GM23338 (cell line): ENCODE measurements at regions not wholly inside any gene's neighbourhood (a gene's known extent, or its start where the extent isn't known, plus 50 kb on each side); places are given as distances from the start of the nearest gene placed in this dataset.
A peak's percentile ranks its signal among the peaks of the same experiment; 100 is the strongest.

Experiments used
- ATAC-seq: fragments of 200-7000 bp; cut with Tn5 transposase; 3 replicates; pipeline ENCODE4 v1.9.1; 2020
- DNase-seq: peaks from one replicate; pipeline ENCODE4 v3.0.0-alpha.2; 2015; ENCODE audit warnings: low spot score
- H2AFZ ChIP-seq: fragments of 200-600 bp; sonication (generic); 2 replicates; pipeline ENCODE4 v1.8.0; 2016; ENCODE audit warnings: antibody characterized with exemption, mild to moderate bottlenecking, moderate library complexity
- H3F3A ChIP-seq: fragments of 200-600 bp; sonication (generic); replicated peaks from 2 replicates; pipeline ENCODE4 v1.8.0; 2017; ENCODE audit warnings: antibody characterized with exemption, mixed run types, low read depth
- H3K27ac ChIP-seq: fragments of 200-600 bp; sonication (generic); 2 replicates; pipeline ENCODE4 v1.6.1; 2016; ENCODE audit warnings: low read depth
- H3K27me3 ChIP-seq: fragments of 200-600 bp; sonication (generic); 2 replicates; pipeline ENCODE4 v1.8.0; 2016; ENCODE audit warnings: mild to moderate bottlenecking, mixed run types, moderate library complexity; ENCODE audit not compliant: insufficient read depth
- H3K36me3 ChIP-seq: fragments of 200-600 bp; sonication (generic); 2 replicates; pipeline ENCODE4 v1.8.0; 2016; ENCODE audit warnings: mild to moderate bottlenecking; ENCODE audit not compliant: insufficient read depth
- H3K4me1 ChIP-seq: fragments of 200-600 bp; sonication (generic); 2 replicates; pipeline ENCODE4 v1.8.0; 2016; ENCODE audit warnings: mild to moderate bottlenecking, moderate library complexity; ENCODE audit not compliant: insufficient read depth
- H3K4me2 ChIP-seq: fragments of 200-600 bp; sonication (generic); 2 replicates; pipeline ENCODE4 v1.7.1; 2017; ENCODE audit warnings: mixed run types
- H3K4me3 ChIP-seq: fragments of 200-600 bp; sonication (generic); 2 replicates; pipeline ENCODE4 v1.6.1; 2016; ENCODE audit warnings: mixed run types
- H3K79me2 ChIP-seq: fragments of 200-600 bp; sonication (generic); replicated peaks from 2 replicates; pipeline ENCODE4 v1.8.0; 2017; ENCODE audit warnings: mild to moderate bottlenecking; ENCODE audit not compliant: insufficient read depth
- H3K9me2 ChIP-seq: fragments of 200-600 bp; sonication (generic); 2 replicates; pipeline ENCODE4 v1.8.0; 2017; ENCODE audit not compliant: insufficient read depth
- H4K20me1 ChIP-seq: fragments of 200-600 bp; sonication (generic); replicated peaks from 2 replicates; pipeline ENCODE4 v1.8.0; 2017; ENCODE audit warnings: mild to moderate bottlenecking; ENCODE audit not compliant: insufficient read depth
- H3K27ac Mint-ChIP-seq: 2 replicates; pipeline ENCODE4 v1.8.0; 2020; ENCODE audit warnings: inconsistent platforms, mild to moderate bottlenecking, moderate library complexity, mixed read lengths
- H3K27me3 Mint-ChIP-seq: 3 replicates; pipeline ENCODE4 v1.8.0; 2022; ENCODE audit warnings: low read depth, mild to moderate bottlenecking, moderate library complexity, mixed read lengths, inconsistent platforms; ENCODE audit not compliant: insufficient read depth, poor library complexity
- H3K36me3 Mint-ChIP-seq: 3 replicates; pipeline ENCODE4 v1.8.0; 2021; ENCODE audit warnings: low read depth, mild to moderate bottlenecking, inconsistent platforms, moderate library complexity, mixed read lengths
- H3K4me1 Mint-ChIP-seq: 3 replicates; pipeline ENCODE4 v1.8.0; 2020; ENCODE audit warnings: mild to moderate bottlenecking, inconsistent platforms, mixed read lengths
- H3K4me3 Mint-ChIP-seq: 3 replicates; pipeline ENCODE4 v1.8.0; 2021; ENCODE audit warnings: moderate library complexity, mild to moderate bottlenecking, inconsistent platforms, mixed read lengths
- H3K9me3 Mint-ChIP-seq: 3 replicates; pipeline ENCODE4 v1.8.0; 2020; ENCODE audit warnings: moderate library complexity, mild to moderate bottlenecking, inconsistent platforms, mixed read lengths
- CREB1 ChIP-seq: fragments of 250-450 bp; sonication (Bioruptor Pico); IDR thresholded peaks from 2 replicates; pipeline ENCODE4 v1.5.0; 2020; ENCODE audit warnings: low read depth, mild to moderate bottlenecking, moderate library complexity
- CTCF ChIP-seq, 2 experiments: fragments of 200-600 bp in 1 of 2; sonication (generic) in 1 of 2; conservative IDR thresholded peaks; 2 replicates each; pipeline versions ENCODE4 v1.5.1 to v1.6.1; 2016 to 2017; ENCODE audit warnings: antibody characterized with exemption in 2 of 2, low read depth in 2 of 2, mild to moderate bottlenecking in 2 of 2, moderate library complexity in 1 of 2
- ETS1 ChIP-seq: IDR thresholded peaks from 2 replicates; pipeline ENCODE4 v1.6.1; 2016; ENCODE audit warnings: antibody characterized with exemption
- EZH2 ChIP-seq: fragments of 200-600 bp; sonication (generic); IDR thresholded peaks from one replicate; pipeline ENCODE4 v1.8.0; 2017; ENCODE audit warnings: antibody characterized with exemption, mild to moderate bottlenecking, low read depth; ENCODE audit not compliant: unreplicated experiment
- EZH2phosphoT487 ChIP-seq: fragments of 200-600 bp; sonication (generic); IDR thresholded peaks from one replicate; pipeline ENCODE4 v1.8.1; 2018; ENCODE audit warnings: antibody characterized with exemption; ENCODE audit not compliant: unreplicated experiment
- JUNB ChIP-seq: IDR thresholded peaks from one replicate; pipeline ENCODE4 v1.6.1; 2016; ENCODE audit warnings: antibody characterized with exemption; ENCODE audit not compliant: unreplicated experiment
- NANOG ChIP-seq: IDR thresholded peaks from 2 replicates; pipeline ENCODE4 v1.6.1; 2016; ENCODE audit warnings: antibody characterized with exemption, borderline replicate concordance
- POLR2AphosphoS5 ChIP-seq: IDR thresholded peaks from 2 replicates; pipeline ENCODE4 v1.6.1; 2016; ENCODE audit warnings: antibody characterized with exemption, low read depth
- STAT1 ChIP-seq: IDR thresholded peaks from one replicate; pipeline ENCODE4 v1.6.1; 2016; ENCODE audit warnings: antibody characterized with exemption; ENCODE audit not compliant: unreplicated experiment
- ZNF114 ChIP-seq: fragments of 250-450 bp; sonication (Bioruptor Pico); IDR thresholded peaks from 2 replicates; pipeline ENCODE4 v1.5.0; 2020; ENCODE audit warnings: mild to moderate bottlenecking, moderate library complexity
- ZNF331 ChIP-seq: fragments of 250-450 bp; sonication (Bioruptor Pico); IDR thresholded peaks from 2 replicates; pipeline ENCODE4 v1.5.0; 2020; ENCODE audit warnings: low read depth, mild to moderate bottlenecking, moderate library complexity
- TF ChIP-seq, protein P1 (sequence below): fragments of 250-450 bp; sonication (Bioruptor Pico); IDR thresholded peaks from 2 replicates; pipeline ENCODE4 v1.5.0; 2020; ENCODE audit warnings: mild to moderate bottlenecking, moderate library complexity
- TF ChIP-seq, protein P2 (sequence below): IDR thresholded peaks from one replicate; pipeline ENCODE4 v1.6.1; 2018; ENCODE audit warnings: antibody characterized with exemption; ENCODE audit not compliant: unreplicated experiment

DNA sequence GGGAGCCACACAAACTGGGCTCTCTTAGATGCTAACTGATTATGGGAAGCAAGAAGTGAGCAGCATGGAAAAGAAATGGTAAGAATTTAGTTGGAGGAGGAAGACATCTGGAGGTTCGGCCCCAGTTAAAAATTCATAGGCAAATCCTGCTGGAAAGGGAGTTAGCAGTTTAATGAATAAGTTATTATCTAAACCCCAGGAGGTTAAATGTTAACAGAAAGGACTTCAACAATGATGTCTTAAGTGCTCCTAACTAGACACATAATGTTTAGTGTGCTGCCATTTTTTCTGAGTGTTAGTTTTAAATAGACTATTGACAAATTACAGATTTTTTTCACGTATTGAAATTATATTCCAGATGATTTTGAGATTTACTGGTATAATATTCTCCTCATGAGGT is 1265.3 kb upstream of the ADGRL2 start:
- H3K4me3 ChIP-seq: no peak overlapping the region
- ATAC-seq: no peak
- Mint-ChIP-seq H3K36me3 (no peaks in the 10 kb centered on the region), H3K4me1 (peaks cover 53% of the 10 kb centered on the region), H3K27me3 (peaks cover 2% of the 10 kb centered on the region), H3K9me3 (no peaks in the 10 kb centered on the region), H3K4me3 (no peak overlapping the region), H3K27ac (peak overlapping the region; percentile 95)
- no peaks in the 10 kb centered on the region for H3K27me3 ChIP-seq
- no peaks in the 10 kb centered on the region for H3F3A ChIP-seq
- peaks cover 63% of the 10 kb centered on the region for H3K4me1 ChIP-seq
- H3K9me2 ChIP-seq: no peaks in the 10 kb centered on the region
- H2AFZ ChIP-seq: no peak overlapping the region
- H4K20me1 ChIP-seq: no peaks in the 10 kb centered on the region
- no peaks in the 10 kb centered on the region for H3K36me3 ChIP-seq
- no peaks in the 10 kb centered on the region for H3K79me2 ChIP-seq
- TF ChIP-seq CTCF (conservative IDR thresholded peaks at IDR 0.05; ENCODE audit: low read depth in 2 of 2) (no peak), STAT1 (no peak), NANOG (no peak), EZH2 (no peak), ZNF331 (CRISPR knock-in tag) (no peak), ZNF114 (CRISPR knock-in tag) (no peak), POLR2AphosphoS5 (no peak), JUNB (no peak), EZH2phosphoT487 (no peak), ETS1 (no peak), CREB1 (no peak)
- TF ChIP-seq, protein P1, sequence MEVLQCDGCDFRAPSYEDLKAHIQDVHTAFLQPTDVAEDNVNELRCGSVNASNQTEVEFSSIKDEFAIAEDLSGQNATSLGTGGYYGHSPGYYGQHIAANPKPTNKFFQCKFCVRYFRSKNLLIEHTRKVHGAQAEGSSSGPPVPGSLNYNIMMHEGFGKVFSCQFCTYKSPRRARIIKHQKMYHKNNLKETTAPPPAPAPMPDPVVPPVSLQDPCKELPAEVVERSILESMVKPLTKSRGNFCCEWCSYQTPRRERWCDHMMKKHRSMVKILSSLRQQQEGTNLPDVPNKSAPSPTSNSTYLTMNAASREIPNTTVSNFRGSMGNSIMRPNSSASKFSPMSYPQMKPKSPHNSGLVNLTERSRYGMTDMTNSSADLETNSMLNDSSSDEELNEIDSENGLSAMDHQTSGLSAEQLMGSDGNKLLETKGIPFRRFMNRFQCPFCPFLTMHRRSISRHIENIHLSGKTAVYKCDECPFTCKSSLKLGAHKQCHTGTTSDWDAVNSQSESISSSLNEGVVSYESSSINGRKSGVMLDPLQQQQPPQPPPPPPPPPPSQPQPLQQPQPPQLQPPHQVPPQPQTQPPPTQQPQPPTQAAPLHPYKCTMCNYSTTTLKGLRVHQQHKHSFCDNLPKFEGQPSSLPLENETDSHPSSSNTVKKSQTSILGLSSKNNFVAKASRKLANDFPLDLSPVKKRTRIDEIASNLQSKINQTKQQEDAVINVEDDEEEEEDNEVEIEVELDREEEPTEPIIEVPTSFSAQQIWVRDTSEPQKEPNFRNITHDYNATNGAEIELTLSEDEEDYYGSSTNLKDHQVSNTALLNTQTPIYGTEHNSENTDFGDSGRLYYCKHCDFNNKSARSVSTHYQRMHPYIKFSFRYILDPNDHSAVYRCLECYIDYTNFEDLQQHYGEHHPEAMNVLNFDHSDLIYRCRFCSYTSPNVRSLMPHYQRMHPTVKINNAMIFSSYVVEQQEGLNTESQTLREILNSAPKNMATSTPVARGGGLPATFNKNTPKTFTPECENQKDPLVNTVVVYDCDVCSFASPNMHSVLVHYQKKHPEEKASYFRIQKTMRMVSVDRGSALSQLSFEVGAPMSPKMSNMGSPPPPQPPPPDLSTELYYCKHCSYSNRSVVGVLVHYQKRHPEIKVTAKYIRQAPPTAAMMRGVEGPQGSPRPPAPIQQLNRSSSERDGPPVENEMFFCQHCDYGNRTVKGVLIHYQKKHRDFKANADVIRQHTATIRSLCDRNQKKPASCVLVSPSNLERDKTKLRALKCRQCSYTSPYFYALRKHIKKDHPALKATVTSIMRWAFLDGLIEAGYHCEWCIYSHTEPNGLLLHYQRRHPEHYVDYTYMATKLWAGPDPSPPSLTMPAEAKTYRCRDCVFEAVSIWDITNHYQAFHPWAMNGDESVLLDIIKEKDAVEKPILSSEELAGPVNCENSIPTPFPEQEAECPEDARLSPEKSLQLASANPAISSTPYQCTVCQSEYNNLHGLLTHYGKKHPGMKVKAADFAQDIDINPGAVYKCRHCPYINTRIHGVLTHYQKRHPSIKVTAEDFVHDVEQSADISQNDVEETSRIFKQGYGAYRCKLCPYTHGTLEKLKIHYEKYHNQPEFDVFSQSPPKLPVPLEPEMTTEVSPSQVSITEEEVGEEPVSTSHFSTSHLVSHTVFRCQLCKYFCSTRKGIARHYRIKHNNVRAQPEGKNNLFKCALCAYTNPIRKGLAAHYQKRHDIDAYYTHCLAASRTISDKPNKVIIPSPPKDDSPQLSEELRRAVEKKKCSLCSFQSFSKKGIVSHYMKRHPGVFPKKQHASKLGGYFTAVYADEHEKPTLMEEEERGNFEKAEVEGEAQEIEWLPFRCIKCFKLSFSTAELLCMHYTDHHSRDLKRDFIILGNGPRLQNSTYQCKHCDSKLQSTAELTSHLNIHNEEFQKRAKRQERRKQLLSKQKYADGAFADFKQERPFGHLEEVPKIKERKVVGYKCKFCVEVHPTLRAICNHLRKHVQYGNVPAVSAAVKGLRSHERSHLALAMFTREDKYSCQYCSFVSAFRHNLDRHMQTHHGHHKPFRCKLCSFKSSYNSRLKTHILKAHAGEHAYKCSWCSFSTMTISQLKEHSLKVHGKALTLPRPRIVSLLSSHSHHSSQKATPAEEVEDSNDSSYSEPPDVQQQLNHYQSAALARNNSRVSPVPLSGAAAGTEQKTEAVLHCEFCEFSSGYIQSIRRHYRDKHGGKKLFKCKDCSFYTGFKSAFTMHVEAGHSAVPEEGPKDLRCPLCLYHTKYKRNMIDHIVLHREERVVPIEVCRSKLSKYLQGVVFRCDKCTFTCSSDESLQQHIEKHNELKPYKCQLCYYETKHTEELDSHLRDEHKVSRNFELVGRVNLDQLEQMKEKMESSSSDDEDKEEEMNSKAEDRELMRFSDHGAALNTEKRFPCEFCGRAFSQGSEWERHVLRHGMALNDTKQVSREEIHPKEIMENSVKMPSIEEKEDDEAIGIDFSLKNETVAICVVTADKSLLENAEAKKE (CRISPR knock-in tag): no peak
- TF ChIP-seq, protein P2, sequence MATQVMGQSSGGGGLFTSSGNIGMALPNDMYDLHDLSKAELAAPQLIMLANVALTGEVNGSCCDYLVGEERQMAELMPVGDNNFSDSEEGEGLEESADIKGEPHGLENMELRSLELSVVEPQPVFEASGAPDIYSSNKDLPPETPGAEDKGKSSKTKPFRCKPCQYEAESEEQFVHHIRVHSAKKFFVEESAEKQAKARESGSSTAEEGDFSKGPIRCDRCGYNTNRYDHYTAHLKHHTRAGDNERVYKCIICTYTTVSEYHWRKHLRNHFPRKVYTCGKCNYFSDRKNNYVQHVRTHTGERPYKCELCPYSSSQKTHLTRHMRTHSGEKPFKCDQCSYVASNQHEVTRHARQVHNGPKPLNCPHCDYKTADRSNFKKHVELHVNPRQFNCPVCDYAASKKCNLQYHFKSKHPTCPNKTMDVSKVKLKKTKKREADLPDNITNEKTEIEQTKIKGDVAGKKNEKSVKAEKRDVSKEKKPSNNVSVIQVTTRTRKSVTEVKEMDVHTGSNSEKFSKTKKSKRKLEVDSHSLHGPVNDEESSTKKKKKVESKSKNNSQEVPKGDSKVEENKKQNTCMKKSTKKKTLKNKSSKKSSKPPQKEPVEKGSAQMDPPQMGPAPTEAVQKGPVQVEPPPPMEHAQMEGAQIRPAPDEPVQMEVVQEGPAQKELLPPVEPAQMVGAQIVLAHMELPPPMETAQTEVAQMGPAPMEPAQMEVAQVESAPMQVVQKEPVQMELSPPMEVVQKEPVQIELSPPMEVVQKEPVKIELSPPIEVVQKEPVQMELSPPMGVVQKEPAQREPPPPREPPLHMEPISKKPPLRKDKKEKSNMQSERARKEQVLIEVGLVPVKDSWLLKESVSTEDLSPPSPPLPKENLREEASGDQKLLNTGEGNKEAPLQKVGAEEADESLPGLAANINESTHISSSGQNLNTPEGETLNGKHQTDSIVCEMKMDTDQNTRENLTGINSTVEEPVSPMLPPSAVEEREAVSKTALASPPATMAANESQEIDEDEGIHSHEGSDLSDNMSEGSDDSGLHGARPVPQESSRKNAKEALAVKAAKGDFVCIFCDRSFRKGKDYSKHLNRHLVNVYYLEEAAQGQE: no peak
- DNase-seq: peak; percentile 5
- peak overlapping the region; percentile 60 for H3K4me2 ChIP-seq
- 0 out of 2 replicates have a peak overlapping the region, but pooled peaks have one; percentile 20 for H3K27ac ChIP-seq
